GM18870 (cell line): ENCODE measurements at regions not wholly inside any gene's neighbourhood (a gene's known extent, or its start where the extent isn't known, plus 50 kb on each side); places are given as distances from the start of the nearest gene placed in this dataset.

Experiments
- ATAC-seq: cut with Tn5 transposase; IDR thresholded peaks from one replicate; pipeline ENCODE4 v1.9.1; 2021; ENCODE audit warnings: moderate library complexity; ENCODE audit not compliant: unreplicated experiment

DNA sequence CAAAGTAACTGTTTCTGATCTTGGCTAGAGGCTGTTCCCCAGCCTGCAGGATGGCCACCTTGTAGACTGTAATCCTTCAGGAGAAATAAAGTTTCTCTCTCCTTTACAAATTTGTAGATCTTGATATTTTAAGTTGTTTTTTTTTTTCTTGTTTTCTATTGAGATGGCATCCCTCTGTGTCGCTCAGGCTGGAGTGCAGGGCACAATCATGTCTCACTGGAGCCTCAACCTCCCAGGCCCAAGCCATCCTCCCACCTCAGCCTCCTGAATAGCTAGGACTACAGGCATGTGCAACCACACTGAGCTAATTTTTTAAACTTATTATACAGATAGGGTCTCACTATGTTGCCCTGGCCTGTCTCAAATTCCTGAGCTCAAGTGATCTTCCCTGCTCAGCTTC lies 389.8 kb upstream of the LRRC4C start:
- no peak for ATAC-seq

DNA sequence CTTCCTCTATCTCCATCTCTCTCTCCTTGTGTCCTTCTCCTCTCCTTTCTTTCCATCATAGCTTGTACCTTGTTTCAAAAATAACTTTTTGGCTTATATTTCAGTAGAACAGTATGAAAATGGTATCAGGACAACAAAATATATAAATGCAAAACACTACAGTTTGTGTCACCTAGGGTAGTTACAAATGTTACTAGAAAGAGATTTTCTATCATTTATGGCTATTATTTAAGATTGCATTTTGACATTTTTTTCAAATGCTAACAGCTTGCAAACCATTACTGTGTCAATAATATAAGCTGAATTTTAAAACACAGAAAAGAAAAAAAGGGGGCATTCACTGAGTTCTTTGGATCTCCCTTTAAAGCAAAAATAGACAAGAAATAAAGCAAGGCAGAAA lies 392.3 kb upstream of the LRRC4C start:
- ATAC-seq = no peak

DNA sequence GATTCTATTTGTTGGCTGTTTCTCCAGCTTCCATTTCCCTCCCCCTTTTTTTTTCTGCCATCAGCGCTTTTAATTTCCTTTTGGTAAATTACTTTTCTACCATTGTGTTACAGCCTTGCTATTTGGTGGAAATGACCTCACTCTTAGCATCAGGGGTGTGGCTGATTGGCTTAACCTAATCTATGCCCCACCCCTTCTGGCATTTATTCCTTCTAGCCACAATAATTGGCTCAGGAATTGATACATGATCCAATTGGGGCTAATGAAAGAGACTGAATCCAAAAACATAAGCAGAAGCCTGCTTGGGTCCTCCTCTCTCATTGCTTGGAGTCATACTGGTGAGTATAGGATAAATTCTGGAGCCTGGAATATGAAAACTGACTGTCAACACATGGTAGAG lies 402.4 kb upstream of the LRRC4C start:
- ATAC-seq = no peak

DNA sequence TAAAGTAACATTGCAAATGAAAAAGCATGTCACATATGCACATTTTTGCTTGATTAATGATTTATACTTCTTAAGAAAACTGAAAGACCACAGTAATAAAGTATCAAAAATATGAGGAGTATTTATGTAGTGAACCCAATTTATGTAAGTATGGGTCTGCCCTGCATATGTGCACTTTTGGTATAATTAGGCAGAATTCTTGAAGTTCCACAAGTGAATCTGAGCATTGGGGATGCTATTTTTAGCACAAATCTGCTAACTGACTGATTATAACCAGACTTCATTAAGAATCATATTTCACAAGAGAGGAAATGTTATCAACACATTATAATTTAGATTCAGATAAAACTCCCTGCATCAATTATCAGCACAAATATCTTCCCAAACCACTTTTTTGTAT lies 407.1 kb upstream of the LRRC4C start:
- ATAC-seq = no peak

DNA sequence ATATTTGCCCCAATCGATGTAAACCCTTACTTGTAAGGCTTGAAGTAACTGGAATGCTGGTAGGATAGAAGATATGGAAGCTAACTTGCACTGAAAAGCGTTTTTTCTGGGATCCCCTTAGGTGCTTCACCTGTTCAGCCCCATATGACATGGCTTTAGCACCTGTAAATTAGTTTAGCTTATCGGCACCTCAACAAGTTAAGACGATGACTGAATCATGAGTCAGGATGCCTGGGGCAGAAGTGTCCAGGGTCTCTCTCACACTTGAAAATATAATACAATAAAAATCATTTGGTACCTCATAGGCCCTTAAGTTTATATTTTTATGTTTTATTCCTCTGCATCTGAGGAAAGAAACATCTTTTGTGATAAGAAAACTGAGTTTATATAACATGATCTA lies 409.2 kb upstream of the LRRC4C start:
- ATAC-seq = no peak

DNA sequence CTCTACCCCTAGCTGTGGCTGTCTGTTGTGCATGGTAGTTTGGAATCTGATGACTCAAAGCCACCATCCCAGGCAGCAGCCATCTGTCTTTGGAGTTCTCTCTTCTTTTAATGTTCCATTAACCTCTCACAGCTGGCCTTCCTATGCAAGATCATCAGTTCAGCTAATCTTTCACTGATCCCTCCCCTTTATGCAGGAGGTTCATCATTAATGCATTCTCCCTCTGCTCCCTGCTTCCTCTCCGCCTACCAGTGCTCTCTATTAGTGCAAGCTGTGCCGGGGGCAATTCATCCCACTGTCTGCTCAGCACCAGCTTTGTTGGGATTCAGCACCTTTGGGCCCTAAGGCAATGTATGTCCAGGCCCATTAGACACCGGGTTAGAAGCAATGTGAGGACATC lies 413.0 kb upstream of the LRRC4C start:
- no peak for ATAC-seq

DNA sequence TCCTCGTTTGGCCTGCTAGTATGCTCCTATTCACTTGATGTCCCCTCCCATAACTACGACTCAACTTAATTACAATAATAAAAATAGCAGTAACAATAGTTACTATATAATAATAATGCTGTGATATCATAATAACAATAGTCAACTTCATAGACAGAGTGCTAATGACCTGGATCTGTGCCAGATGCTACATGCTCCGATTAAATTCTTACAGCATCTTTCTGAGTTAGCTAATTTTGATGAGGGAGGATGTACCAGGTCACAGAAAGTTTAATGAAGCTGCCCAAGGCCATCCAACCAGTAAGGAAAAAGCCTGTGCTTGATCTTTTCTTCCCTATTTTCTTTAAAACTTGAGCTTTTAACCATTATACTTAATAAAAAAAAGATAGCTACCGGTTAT lies 413.4 kb upstream of the LRRC4C start:
- no peak for ATAC-seq

DNA sequence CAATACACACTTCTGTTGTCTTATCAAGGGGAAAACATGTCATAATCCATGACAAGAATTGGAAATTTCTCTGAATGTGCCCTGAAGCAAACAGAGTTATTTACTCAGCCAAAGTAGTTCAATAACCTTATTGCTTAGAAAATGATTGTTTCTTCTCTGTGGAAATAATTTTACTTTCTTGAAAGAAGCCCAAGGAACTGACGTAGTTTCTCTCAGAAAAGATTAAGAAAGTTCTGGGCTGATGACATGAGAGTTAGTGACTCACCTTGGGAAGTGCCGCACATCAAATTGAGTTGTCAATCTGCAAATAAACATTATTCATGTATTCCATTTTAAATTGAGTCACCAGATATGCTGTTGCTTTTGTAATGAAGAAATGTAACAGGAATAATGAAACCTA lies 418.6 kb upstream of the LRRC4C start:
- ATAC-seq = no peak

DNA sequence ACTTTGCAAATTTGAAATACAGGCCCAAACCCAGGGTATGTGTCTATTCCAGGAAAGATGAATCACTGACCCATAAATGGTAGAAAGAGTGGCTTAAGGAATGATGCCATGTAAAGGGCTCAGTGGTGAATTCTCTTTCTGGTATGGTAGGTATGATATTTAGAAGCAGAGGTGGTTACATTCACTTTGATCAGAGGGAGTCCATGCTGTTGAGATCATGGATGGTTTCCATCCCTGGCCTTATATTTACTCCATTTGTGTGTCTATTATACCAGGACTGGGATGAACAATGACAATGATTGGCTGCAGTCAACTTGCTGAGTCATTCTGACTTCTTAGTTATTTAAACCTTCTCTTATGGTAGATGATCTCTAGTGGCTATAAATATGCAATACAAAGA lies 419.8 kb upstream of the LRRC4C start:
- no peak for ATAC-seq

DNA sequence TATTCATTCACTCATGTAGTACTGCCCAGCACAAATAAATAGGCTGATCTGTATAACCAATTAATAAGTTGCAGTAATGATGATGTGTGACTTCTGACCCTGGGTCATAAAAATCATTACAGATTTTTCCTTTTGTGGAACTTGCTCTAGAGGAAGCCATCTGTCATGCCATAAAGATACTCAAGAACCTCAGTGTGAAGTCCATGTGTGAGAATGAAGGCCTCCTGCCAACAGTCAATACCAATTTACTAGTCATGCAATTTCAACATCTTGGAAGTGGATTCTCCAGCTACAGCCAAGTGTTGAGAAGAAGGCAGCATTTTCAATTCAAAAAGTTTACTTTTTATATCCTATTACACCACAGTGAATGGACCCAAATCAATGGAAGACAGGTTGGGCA lies 435.6 kb upstream of the LRRC4C start:
- no peak for ATAC-seq

DNA sequence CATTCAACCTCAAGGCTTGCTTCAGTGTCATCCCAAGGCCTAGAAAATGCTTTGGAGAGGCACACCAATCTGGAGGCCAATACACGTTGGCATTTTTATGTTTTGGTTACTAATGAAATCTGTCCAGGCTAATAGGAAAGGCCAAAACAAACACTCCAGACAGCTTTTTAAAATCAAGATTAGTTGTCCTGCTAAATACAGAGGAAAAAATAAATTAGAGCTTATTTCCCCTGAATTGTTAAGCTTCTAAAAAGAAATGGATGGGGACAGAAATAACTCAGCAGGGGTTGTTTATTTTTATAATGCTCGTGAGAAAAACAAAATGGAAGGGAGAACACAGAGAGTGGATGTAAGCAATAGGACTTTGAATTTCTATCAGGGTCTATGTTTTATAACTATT lies 438.5 kb upstream of the LRRC4C start:
- ATAC-seq = no peak

DNA sequence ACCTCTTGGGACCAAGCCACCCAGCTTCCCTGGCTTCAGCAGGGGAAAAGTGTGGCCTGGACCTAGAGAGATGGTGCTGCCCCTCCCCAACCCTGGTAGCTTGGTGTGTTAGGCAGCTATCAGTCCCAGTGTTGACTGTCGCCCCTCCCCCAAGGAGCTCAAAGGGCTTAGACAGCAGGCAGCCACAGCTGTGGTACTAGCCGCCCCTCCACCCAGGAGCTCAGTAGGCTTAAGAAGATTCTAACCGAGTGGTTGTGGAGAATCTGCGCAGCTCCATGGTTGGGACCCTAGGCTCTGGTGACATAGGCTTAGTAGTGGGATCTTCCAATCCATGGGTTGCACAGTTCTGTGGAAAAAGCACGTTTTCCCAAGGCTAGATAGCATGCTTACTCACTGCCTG lies 458.4 kb upstream of the LRRC4C start:
- ATAC-seq = no peak

DNA sequence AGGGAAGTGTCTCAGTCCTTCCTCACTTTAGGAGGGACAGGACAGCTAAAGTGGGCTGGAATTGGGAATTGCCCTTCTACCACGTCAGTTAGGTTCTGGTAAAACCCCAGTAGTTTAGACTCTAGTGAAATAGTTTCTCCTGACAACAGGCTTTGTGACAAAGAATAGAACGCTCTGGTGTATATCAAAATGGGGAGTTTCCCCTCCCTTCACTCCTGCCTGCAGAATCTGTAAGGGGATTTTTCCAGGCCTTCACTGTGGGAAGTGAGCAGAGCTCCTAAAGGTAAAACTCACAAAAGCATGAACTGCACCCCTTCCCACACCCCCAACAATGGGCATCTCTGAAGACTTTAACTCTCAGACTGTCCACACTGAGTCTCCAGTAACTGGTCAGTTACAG lies 460.9 kb upstream of the LRRC4C start:
- ATAC-seq = no peak

DNA sequence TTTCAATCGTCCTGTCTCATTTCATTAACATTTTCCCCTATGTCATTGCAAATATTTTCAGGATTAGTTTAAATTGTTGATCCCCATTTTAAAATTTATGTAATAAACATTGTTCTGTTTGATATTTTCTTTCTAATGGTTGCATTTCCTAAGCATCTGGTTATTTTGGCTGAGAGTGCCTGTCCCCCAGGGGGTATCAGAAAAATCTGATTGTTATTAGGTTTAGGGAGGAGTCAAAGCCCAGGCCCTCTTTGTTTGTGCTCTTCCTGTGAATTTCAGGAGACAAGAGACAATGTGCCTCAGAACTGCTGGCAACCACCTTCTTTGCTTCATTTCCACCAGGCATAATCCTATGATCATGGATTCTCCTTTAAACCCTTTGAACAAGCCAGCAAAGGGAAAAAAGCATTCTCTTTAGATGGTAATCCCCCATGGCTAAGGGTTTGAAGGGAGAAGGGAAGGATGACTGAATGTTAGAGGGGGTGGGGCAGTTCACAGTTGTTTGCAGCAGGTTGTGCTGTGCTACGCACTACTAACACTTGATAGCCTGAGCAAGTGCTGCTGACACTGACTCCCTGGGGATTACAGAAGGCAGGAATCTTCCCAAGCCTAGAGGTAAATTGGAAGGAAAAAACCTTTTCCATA lies 462.4 kb upstream of the LRRC4C start:
- ATAC-seq = no peak

DNA sequence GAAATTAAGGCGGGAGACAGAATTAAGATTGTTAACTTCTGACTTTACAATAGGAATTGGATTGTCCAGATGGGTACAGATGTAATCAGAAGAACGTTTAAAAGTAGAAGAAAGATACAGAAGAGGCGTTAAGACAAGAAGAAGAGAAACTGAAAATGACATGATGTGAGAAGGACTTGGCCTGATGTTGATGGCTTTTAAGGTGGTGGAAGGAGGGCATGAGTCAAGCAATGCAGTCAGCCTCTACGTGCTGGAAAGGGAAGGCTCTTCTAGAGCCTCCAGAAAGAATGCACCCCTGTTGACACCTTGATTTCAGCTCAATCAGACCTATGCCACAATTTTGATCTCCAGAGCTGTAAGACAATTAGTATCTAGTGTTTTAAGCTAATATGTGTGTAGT lies 466.9 kb upstream of the LRRC4C start:
- no peak for ATAC-seq

DNA sequence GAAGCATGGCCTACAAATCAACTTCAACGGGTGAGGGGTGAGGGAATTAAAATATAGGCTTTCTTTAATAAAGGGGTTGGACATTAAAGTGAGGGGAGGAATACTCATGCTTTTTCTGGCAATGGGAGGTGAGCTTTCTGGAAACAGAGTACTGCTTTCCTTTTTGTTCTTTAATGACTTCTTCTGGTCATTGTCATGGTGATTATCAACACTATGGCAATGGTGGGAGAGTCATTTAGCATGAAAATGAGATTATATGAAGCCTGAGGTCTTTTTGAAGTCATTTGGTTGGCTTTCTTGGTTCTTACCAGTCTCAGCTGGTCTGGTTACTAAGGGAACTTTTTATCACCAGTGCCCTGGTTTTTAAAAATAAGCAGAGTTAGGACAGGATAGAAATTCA lies 475.8 kb upstream of the LRRC4C start:
- no peak for ATAC-seq

DNA sequence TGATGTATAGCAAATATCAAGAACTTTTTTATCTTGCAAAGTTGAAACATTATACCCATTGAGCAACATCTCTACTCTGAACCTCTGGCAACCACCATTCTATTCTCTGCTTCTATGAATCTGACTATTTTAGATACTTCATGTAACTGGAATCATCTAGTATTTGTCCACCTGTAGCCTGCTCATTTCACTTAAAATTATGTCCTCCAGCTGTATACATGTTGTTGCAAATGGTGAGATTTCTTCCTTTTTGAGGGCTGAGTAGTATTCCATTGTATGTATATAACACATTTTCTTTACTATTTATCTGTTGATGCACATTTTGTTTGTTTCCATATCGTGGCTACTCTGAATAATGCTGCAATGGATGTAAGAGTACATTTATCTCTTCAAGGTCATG lies 476.3 kb upstream of the LRRC4C start:
- no peak for ATAC-seq

DNA sequence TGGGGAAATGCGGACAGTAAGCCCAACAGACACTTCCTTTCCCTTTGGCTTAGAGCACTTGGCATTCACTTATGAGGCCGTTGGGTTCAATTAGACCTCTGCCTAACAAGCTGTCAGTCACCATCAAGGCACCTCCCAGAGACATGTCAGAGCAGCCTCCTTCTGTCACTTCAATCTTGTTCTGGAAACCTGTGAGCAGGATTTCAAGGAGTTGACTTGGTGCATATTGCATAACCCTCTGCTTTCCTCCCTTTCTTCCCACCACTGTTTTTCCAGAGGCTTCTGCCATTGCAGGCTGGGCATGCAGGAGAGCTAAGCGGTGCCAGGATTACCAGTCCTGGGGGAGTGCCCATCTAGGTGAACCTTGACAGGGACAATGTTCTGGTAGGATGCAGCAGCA lies 484.2 kb upstream of the LRRC4C start:
- ATAC-seq = no peak

DNA sequence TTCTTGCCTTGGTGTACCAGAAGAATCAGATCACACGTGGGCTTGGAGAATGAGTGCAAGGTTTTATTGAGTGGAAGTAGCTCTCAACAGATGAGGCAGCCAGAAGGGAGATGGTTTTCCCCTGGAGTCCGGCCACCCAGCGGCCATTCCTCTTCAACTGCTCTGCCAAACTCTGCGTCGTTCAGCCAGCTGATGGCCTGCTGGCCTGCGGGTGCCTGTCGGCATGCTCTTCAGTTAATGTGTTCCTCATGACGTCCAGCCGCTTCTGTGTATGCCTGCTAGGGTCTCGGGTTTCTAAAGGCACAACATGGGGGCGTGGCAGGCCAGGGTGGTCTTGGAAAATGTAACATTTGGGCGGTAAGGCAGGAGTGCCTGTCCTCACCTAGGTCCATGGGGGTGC lies 487.9 kb upstream of the LRRC4C start:
- ATAC-seq = no peak

DNA sequence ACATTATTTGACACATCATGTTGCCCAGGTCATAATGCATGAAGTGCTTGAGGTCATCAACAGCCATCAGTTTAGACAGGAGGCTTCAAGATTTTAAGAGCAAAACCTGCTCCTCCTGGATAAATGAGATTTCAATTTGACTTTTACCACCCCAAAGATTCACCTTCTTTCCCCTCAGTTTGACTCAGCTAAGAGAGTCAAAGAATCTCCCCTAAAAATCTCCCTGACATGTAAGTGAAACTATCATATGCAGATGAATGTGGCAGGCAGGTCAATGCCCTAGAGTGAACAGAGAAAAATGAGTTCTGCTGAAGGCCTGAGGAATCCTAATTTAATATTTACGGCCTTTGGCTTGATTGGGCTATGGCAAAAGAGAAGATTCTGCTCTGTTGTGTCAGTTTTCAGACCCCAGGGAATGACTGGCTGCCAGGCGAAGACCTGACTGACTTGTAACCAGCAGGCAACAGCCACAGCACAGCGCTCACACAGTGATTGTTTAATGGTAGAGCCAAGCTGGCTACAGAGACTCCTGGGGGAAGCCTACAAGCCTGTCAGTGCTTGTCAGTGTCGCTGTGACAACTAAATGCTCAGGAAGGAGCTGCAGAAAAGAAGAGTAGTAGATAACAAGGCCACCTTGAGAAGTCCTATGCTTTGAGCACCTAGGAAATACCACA lies 491.2 kb upstream of the LRRC4C start:
- no peak for ATAC-seq

DNA sequence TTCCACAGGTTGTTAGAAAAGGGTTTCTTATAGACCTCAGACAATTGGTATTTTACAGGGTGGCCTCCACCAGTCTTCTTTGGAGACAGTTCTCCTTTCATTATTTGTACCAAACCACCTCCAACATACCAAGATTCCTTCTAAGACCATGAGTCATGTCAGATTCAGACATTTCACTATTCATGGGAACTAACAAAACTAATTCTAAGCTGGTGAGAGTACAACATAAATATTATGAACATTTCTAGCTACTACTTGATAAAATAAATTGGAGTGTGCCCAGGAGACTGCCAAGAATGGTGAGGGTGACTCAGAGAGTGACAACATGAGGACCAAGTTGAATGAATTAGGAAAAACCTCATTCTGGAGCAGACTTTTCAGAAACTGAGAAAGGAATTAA lies 494.6 kb upstream of the LRRC4C start:
- ATAC-seq = no peak

DNA sequence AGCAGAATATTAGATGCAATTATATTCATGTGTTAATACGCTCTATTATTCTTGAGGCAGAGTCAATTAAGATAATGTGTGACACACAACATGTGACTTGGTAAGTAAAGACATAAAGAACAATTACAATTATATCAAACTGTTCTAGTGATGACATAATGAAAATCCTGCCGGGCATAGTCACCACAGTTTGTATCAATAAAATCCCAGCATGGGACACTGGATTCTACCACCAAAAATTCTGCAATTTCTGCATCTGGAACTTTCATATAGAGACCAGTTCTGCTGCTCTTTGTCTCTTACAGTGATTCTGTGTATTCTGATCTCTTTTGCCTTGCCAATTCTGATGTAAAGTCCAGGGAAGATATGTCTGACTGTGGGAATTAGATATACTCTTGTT lies 495.6 kb upstream of the LRRC4C start:
- no peak for ATAC-seq
